ENCODE measurements at regions not wholly inside any gene's neighbourhood (a gene's known extent, or its start where the extent isn't known, plus 50 kb on each side); places are given as distances from the start of the nearest gene placed in this dataset.

- Histone ChIP-seq H3K27ac (no peak overlapping the region), H3K4me1 (no peaks in the 10 kb centered on the region), H3K9me3 (no peaks in the 10 kb centered on the region), H3K4me3 (no peak overlapping the region), H3K36me3 (no peaks in the 10 kb centered on the region), H3K27me3 (no peaks in the 10 kb centered on the region)
- DNase-seq: no peak
- no peak for TF ChIP-seq CTCF (IDR thresholded peaks at IDR 0.05)
Observed at GRCh38 chr2:168314236-168314635, 66.8 kb upstream of the STK39 start.

- Histone ChIP-seq H3K4me3 (no peak overlapping the region), H3K9me3 (no peaks in the 10 kb centered on the region), H3K27ac (peak overlapping the region in 1 of 4 donors; percentile 47), H3K27me3 (no peaks in the 10 kb centered on the region), H3K36me3 (no peaks in the 10 kb centered on the region), H3K4me1 (no peaks in the 10 kb centered on the region)
- TF ChIP-seq POLR2A (IDR thresholded peaks at IDR 0.05) (no peak), CTCF (IDR thresholded peaks at IDR 0.05) (no peak)
- DNase-seq: no peak
Observed at GRCh38 chr2:168315331-168316072, 68.1 kb upstream of the STK39 start.

DNA sequence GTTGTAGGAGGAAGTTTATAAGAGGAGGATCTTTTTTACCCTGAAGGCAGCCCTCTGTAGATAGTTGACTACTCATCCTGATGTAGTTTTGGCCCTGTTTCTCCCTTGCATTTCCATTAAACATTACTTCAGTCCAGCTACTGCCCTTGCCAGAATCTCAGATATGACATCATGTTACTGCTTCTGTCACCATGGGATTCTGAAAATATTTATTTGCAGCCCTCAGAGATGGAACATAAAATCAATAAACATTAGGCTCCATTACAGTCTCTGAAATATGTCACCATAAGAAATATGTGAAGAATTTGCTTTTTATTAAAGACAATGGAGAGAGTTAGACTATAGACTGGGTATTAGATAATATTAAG is 68.7 kb upstream of the STK39 start:
- H3K36me3 ChIP-seq: no peaks in the 10 kb centered on the region
- H3K9me3 ChIP-seq: no peaks in the 10 kb centered on the region
- H3K27me3 ChIP-seq: no peaks in the 10 kb centered on the region
- H3K4me1 ChIP-seq: no peaks in the 10 kb centered on the region
- no peak for TF ChIP-seq POLR2A (IDR thresholded peaks at IDR 0.05)
- no peak for TF ChIP-seq CTCF (IDR thresholded peaks at IDR 0.05)
- DNase-seq: no peak
- peak overlapping the region in 1 of 4 donors; percentile 47 for H3K27ac ChIP-seq
- no peak overlapping the region for H3K4me3 ChIP-seq

- Histone ChIP-seq H3K36me3 (no peaks in the 10 kb centered on the region), H3K4me1 (no peaks in the 10 kb centered on the region), H3K27ac (no peak overlapping the region), H3K9me3 (no peaks in the 10 kb centered on the region), H3K4me3 (no peak overlapping the region), H3K27me3 (no peaks in the 10 kb centered on the region)
- TF ChIP-seq POLR2A (IDR thresholded peaks at IDR 0.05) (no peak), CTCF (IDR thresholded peaks at IDR 0.05) (no peak)
- no peak for DNase-seq
Observed at GRCh38 chr2:168317282-168317681, 69.9 kb upstream of the STK39 start.

GRCh38 chr2:168320267-168320666 is 72.9 kb upstream of the STK39 start:
- Histone ChIP-seq H3K4me1 (no peaks in the 10 kb centered on the region), H3K27me3 (no peaks in the 10 kb centered on the region), H3K9me3 (no peaks in the 10 kb centered on the region), H3K4me3 (no peak overlapping the region), H3K36me3 (no peaks in the 10 kb centered on the region), H3K27ac (no peak overlapping the region)
- DNase-seq: no peak
- TF ChIP-seq POLR2A (IDR thresholded peaks at IDR 0.05) (no peak), CTCF (IDR thresholded peaks at IDR 0.05) (no peak)
